A549 (cell line): ENCODE measurements at regions not wholly inside any gene's neighbourhood (a gene's known extent, or its start where the extent isn't known, plus 50 kb on each side); places are given as distances from the start of the nearest gene placed in this dataset.
"Not testable (repeated sequence)": the region's sequence is repeated elsewhere in the genome, so short reads cannot be mapped to it uniquely, and the experiment has no call there.

Experiments used
- EHMT2 ChIP-seq: fragments of 200-600 bp; sonication (generic); IDR thresholded peaks from 2 replicates; pipeline ENCODE4 v1.6.1; 2016; ENCODE audit warnings: antibody characterized with exemption, low read depth, mild to moderate bottlenecking, moderate library complexity
- ESRRA ChIP-seq: fragments of 150-350 bp; IDR thresholded peaks from 2 replicates; pipeline ENCODE4 v1.6.1; 2014; ENCODE audit warnings: mild to moderate bottlenecking, low read length, borderline replicate concordance
- MAZ ChIP-seq: fragments of 150-350 bp; IDR thresholded peaks from 2 replicates; pipeline ENCODE4 v1.6.1; 2014; ENCODE audit warnings: antibody characterized with exemption, low read depth, low read length, borderline replicate concordance
- MYC ChIP-seq: IDR thresholded peaks from 2 replicates; pipeline ENCODE4 v1.6.1; 2012; ENCODE audit warnings: mild to moderate bottlenecking, inconsistent platforms, low read length, improper control_type of control experiment, borderline replicate concordance
- RCOR1 ChIP-seq: fragments of 150-350 bp; IDR thresholded peaks from 2 replicates; pipeline ENCODE4 v1.6.1; 2014; ENCODE audit warnings: antibody characterized with exemption, low read length, low read depth
- TF ChIP-seq, protein P1 (sequence below): fragments of >200 bp; sonication (Bioruptor Twin); formaldehyde crosslinking; IDR thresholded peaks from 3 replicates; pipeline ENCODE4 v1.5.1; 2016

DNA sequence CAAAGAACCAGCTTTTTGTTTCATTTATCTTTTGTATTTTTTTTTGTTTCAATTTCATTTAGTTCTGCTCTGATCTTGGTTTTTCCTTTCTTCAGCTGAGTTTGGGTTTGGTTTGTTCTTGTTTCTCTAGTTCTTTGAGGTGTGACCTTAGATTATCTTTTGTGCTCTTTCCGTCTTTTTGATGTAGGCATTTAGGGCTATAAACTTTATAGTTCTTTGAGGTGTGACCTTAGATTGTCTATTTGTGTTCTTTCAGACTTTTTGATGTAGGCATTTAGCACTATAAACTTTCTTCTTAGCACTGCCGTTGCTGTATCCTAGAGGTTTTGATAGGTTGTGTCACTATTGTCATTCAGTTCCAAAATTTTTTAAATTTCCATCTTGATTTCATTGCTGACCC, 224.3 kb upstream of the COBL start:
- TF ChIP-seq, protein P1, sequence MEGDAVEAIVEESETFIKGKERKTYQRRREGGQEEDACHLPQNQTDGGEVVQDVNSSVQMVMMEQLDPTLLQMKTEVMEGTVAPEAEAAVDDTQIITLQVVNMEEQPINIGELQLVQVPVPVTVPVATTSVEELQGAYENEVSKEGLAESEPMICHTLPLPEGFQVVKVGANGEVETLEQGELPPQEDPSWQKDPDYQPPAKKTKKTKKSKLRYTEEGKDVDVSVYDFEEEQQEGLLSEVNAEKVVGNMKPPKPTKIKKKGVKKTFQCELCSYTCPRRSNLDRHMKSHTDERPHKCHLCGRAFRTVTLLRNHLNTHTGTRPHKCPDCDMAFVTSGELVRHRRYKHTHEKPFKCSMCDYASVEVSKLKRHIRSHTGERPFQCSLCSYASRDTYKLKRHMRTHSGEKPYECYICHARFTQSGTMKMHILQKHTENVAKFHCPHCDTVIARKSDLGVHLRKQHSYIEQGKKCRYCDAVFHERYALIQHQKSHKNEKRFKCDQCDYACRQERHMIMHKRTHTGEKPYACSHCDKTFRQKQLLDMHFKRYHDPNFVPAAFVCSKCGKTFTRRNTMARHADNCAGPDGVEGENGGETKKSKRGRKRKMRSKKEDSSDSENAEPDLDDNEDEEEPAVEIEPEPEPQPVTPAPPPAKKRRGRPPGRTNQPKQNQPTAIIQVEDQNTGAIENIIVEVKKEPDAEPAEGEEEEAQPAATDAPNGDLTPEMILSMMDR: not testable (repeated sequence)
- TF ChIP-seq ESRRA, MAZ, RCOR1, EHMT2, MYC: not testable (repeated sequence)
